GM18868 (cell line): ENCODE measurements at regions not wholly inside any gene's neighbourhood (a gene's known extent, or its start where the extent isn't known, plus 50 kb on each side); places are given as distances from the start of the nearest gene placed in this dataset.
"Not testable (repeated sequence)": the region's sequence is repeated elsewhere in the genome, so short reads cannot be mapped to it uniquely, and the experiment has no call there.

ENCODE experiments used
- ATAC-seq: cut with Tn5 transposase; IDR thresholded peaks from one replicate; pipeline ENCODE4 v1.9.1; 2021; ENCODE audit warnings: mild to moderate bottlenecking, moderate library complexity; ENCODE audit not compliant: unreplicated experiment

GRCh38 chr16:77057161-77057774, 133.7 kb upstream of the MON1B start:
- no peak for ATAC-seq

DNA sequence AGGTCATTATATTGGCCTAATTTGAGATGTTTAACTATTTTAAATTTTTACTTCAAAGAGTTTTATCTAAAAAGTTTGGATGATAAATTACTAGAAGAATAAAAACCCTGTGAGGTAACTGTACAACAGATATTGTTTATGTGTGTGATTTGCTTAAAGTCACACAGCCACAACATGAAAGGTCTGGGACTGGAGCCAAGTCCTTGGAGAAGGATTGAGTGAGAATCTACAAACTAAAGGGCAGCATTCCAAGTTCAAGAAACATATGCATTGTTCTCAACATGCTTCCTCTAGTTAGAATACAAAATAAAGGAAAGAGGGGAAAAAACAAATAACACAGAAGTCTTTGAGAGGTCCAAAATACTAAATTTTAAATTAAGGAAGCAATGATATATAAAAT, 131.5 kb upstream of the MON1B start:
- ATAC-seq = no peak

- no peak for ATAC-seq
These were observed 130.4 kb upstream of the MON1B start for GRCh38 chr16:77060614-77061013.

GRCh38 chr16:77062878-77063675, 127.9 kb upstream of the MON1B start:
- no peak for ATAC-seq

GRCh38 chr16:77063676-77064016, 127.3 kb upstream of the MON1B start:
- ATAC-seq = no peak

- no peak for ATAC-seq
These were observed 127.0 kb upstream of the MON1B start for GRCh38 chr16:77064037-77064436.

- no peak for ATAC-seq
These were observed 124.0 kb upstream of the MON1B start for GRCh38 chr16:77066896-77067496.

DNA sequence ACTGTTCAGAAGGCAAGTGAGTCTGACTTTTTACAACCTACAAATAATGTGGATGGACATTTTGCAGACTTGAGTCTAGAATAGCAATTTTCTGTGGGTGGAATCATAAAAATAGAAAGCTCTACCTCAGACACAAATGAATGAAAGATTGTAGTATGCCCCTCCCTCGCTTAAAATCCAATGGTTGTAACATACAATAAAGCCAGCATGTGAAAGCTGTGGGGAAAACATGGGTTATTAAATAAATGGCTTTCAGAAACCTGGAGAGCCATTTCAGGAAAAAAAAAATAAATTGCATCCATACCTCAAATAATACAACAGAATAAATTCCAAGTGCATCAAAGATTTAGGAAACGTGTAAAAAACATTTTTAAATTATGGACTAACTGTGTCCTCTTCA, 123.1 kb upstream of the MON1B start:
- ATAC-seq = no peak

DNA sequence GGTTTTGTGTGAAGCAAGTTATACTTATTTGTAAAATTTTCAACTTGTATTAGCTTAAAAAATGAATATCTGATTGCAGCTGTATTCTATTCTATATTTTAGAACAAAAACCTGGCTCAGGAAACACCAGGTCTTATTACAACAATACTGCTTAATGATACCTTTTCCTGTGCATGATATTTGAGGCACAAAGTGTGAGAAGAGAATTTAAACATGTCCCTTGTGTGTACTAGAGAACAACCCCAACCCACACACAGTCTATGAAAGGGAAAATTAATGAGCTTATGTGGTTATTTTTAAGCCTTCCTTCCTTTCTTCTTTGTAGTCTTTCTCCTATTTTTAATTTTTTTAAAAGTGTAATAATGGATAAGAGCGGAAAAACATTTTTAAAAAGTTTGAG, 122.6 kb upstream of the MON1B start:
- ATAC-seq = no peak

GRCh38 chr16:77069929-77070328, 121.1 kb upstream of the MON1B start:
- ATAC-seq = no peak

DNA sequence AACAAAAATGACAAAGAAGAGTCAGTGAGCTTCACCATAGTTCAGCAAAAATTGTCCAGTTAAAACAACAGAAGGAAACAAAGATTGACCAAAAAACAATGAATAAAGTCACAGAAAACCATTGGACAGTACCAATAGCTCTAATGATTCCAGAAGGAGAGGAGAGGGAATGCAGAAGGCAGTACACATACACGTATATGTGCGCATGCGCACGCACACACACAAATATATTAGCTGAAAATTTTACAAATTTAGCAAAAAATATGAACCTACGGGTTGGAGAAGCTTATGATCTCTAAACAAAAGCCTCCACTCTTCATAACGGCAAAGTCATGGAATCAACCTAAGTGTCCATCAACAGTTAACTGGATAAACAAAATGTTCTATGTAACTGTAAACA, 120.3 kb upstream of the MON1B start:
- ATAC-seq = no peak

GRCh38 chr16:77076839-77077238, 114.2 kb upstream of the MON1B start:
- ATAC-seq = no peak

GRCh38 chr16:77077256-77077922, 113.6 kb upstream of the MON1B start:
- ATAC-seq = no peak

DNA sequence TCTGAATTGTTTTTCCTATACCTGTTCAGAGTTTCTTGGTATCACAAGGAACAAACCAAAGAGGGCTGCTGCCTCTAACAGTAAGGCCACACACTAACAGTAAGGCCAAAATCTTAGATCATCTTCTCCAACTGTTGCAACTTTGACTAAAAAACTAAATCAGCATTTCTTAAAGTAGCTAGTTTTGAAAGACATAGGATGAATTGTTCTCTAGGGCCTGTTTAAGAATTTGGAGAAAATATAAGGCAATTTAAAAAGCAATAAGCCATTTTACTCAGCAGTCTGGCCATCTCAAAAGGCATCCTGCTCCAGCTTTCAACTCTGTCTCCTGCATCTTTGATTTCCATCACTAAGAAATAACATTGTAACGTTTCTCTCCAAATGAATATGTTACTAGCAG, 105.0 kb upstream of the MON1B start:
- ATAC-seq = no peak

DNA sequence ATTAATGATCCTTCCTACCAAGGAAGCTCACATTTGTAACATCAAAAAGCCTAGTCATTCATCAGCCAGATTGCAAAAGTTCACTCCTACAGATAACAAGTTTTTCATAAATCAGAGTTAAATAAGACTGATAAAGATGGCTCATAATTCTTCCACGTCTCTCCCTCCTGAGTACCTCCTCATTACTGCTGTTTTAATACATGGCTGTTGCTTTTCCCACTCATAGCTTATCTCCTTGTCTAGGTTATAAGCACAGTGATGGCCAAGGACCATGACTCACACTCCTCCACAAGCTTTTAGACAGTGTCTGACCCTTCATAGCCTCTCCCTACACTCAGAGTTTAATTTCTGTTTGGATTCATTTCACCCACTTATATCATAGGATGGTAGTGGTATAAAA, 100.9 kb upstream of the MON1B start:
- ATAC-seq = no peak

DNA sequence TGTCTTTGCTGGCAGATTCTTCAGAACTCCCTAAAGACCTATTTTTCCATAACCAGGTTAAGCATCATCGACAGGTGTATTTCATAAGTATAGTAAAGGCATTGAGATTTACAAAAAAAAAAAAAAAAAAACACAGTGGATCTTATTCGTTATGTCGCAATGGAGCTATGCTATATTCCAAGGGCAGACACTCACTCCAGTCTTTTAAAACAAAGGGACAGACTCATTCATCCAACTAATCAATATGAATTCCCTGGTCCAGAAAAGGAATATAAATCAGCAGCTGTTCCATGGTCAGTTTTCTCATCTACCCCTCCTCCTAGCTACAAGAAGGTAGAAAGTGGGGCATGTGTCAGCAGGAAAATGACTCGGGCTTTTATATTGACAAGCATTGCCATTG, 97.7 kb upstream of the MON1B start:
- no peak for ATAC-seq

DNA sequence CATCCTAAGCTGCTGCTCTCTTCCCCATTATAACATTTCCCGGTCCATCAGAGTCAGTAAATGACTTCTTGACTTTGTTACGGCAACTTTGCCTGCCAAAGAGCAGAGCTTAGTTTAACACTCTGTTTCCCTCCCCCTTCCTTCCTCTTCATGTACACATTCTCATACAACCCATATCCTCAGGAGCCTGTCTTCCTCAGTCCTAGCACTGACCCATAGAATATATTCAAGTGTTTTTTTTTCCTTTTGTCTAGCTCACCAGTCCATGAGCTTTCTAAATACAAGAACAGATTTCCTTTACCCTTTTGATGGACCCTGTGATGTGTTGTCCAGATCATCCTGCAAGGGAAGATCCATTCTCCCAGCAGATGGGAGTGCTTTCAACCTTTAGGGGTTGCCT, 97.0 kb upstream of the MON1B start:
- ATAC-seq = no peak

- ATAC-seq = no peak
These were observed 79.9 kb upstream of the MON1B start for GRCh38 chr16:77111056-77111565.

- no peak for ATAC-seq
These were observed 78.2 kb upstream of the MON1B start for GRCh38 chr16:77112746-77113145.

DNA sequence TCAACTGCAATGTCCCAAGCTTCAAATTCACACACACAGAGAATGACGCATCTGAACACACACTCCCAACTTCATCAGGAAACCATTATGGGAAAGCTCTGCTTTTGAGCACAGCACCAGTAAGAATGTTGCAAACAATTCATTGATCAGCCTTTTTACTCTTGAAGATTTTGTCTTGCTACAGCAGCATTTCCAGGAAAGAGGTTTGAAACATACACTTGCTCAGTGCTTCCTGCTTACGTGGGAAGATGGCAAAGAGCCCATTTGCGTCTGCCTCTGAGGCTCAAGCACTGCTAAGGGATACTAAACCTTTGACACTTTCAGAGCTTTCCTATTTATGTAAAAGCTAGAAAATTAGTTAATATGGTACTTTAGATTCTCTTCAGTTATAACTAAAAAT, 77.2 kb upstream of the MON1B start:
- no peak for ATAC-seq

DNA sequence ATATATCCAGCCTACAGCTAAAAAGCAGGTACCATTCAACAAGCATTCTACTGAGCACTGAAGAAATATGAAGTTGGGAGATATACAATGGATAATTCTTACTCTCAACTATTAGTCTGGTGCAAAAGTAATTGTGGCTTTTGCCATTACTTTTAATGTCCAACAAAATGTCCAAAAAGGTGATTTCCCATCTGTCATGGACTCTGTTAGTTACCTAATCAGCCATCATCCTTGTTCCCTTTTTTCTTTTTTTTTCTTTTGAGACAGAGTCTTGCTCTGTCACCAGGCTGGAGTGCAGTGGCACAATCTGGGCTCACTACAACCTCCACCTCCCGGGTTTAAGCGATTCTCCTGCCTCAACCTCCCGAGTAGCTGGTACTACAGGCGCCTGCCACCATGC, 76.6 kb upstream of the MON1B start:
- not testable (repeated sequence) for ATAC-seq

DNA sequence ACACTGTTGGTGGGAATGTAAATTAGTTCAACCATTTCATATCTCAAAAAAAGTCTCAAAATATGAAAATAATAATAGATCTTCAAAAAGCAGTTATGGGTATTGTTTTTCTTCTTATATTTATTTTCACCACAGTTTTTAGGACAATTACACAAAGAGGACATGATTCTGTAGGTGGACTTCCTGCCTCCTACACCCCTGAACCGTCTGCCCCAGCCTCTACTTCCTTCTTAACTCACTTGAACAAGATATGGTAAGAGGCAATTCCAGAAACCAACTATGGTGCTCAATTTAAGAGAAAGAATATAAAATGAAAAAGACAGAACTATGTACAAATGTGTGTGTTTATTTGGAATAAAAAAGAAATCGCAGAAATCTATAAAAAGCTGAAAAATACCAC, 74.1 kb upstream of the MON1B start:
- no peak for ATAC-seq
